Body of pancreas (tissue), 4 donors: ENCODE measurements at regions not wholly inside any gene's neighbourhood (a gene's known extent, or its start where the extent isn't known, plus 50 kb on each side); places are given as distances from the start of the nearest gene placed in this dataset.

Experiments used
- ATAC-seq: fragments of 150-250 bp; one replicate; pipeline ENCODE4 v1.9.1; 2016
- DNase-seq, 4 donors: peaks; one replicate each; pipeline ENCODE4 v3.0.0-alpha.2; 2019
- H3K27ac ChIP-seq, 4 donors: fragments of 200-600 bp; sonication (generic); 1 replicate in 3 of 4; 2 replicates in 1 of 4; pipeline versions ENCODE4 v1.5.1 to v1.6.1; 2016 to 2019; ENCODE audit warnings: mild to moderate bottlenecking in 1 of 4, mixed read lengths in 1 of 4, moderate library complexity in 1 of 4
- H3K27me3 ChIP-seq, 2 donors: fragments of 200-600 bp; sonication (generic); one replicate each; pipeline ENCODE4 v1.6.0; 2016; ENCODE audit warnings: mild to moderate bottlenecking in 1 of 2
- H3K36me3 ChIP-seq, 2 donors: fragments of 200-600 bp; sonication (generic); replicated peaks in 1 of 2; 2 replicates each; pipeline ENCODE4 v1.5.1; 2016; ENCODE audit warnings: low read depth in 2 of 2; ENCODE audit not compliant: insufficient read depth in 1 of 2
- H3K4me1 ChIP-seq: fragments of 200-600 bp; sonication (generic); one replicate; pipeline ENCODE4 v1.6.0; 2016
- H3K4me3 ChIP-seq, 2 donors: fragments of 200-600 bp; sonication (generic); 1 replicate in 1 of 2; 2 replicates in 1 of 2; pipeline ENCODE4 v1.5.1; 2016 to 2019
- H3K9me3 ChIP-seq, 3 donors: fragments of 200-600 bp; sonication (generic); 1 replicate in 2 of 3; 2 replicates in 1 of 3; pipeline ENCODE4 v1.5.1; 2016
- CTCF ChIP-seq, 7 experiments: fragments of 450-650 bp in 4 of 7; fragments of 200-600 bp in 3 of 7; sonication (generic) in 3 of 7; IDR thresholded peaks; one replicate each; pipeline ENCODE4 v1.5.1; 2016 to 2019; ENCODE audit warnings: antibody characterized with exemption in 7 of 7
- POLR2A ChIP-seq, 3 donors: fragments of 450-650 bp; IDR thresholded peaks; one replicate each; pipeline ENCODE4 v1.6.1; 2016; ENCODE audit warnings: antibody characterized with exemption in 3 of 3, mild to moderate bottlenecking in 2 of 3
- WGBS, 2 donors: methylation state at CpG; one replicate each; pipeline ENCODE4 v1.1.5; 2017; 5-methylcytosine and 5-hydroxymethylcytosine counted together
- intact Hi-C: fragments of 100-400 bp; cut with DNase I; formaldehyde crosslinking; loops from one replicate; pipeline ENCODE4 v1.15.1; 2023

- Histone ChIP-seq H3K4me1 (no peaks in the 10 kb centered on the region), H3K27me3 (no peaks in the 10 kb centered on the region), H3K4me3 (no peak overlapping the region), H3K27ac (no peak overlapping the region), H3K36me3 (no peaks in the 10 kb centered on the region), H3K9me3 (no peaks in the 10 kb centered on the region)
- no peak for TF ChIP-seq POLR2A (IDR thresholded peaks at IDR 0.05)
- no peak for TF ChIP-seq CTCF (IDR thresholded peaks at IDR 0.05)
- ATAC-seq, result no peak
- intact Hi-C loops, result no loop called here
- no peak for DNase-seq
Observed at GRCh38 chr6:104630955-104631354, 228.8 kb downstream of the HACE1 start.

- ATAC-seq, result no peak
- intact Hi-C loops, result no loop called here
- no peak overlapping the region for H3K27ac ChIP-seq
- no peak overlapping the region for H3K4me3 ChIP-seq
- TF ChIP-seq CTCF (IDR thresholded peaks at IDR 0.05), result no peak
- no peak for TF ChIP-seq POLR2A (IDR thresholded peaks at IDR 0.05)
- no peak for DNase-seq
- 38 to 40% methylated on average over 3 of the region's 3 CpGs for WGBS, 2 donors
- no peaks in the 10 kb centered on the region for H3K27me3 ChIP-seq
- no peaks in the 10 kb centered on the region for H3K36me3 ChIP-seq
- H3K4me1 ChIP-seq, result no peaks in the 10 kb centered on the region
- no peaks in the 10 kb centered on the region for H3K9me3 ChIP-seq
Observed at GRCh38 chr6:104630522-104630921, 229.2 kb downstream of the HACE1 start.

DNA sequence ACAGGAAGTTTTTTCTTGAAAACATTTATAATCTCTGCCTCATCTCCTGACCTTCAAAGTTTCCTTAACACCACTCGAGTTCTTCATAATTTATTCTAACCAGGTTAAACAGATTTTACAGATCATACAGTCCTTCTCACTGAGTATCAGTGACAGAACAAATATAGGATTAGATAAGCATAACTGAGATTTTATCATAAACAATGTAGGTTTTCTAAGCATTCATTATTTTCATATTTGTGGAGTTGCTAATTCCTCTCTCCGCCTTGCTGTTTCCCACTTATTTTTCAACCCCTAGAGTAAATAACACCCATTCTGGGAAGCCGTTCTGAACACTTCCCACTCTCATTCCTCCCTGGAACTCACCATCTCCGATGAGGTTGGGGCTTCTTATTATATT lies 229.9 kb downstream of the HACE1 start:
- Histone ChIP-seq H3K4me1 (no peaks in the 10 kb centered on the region), H3K36me3 (no peaks in the 10 kb centered on the region), H3K4me3 (no peak overlapping the region), H3K9me3 (no peaks in the 10 kb centered on the region), H3K27me3 (no peaks in the 10 kb centered on the region), H3K27ac (no peak overlapping the region)
- 42 to 56% methylated on average over 4 of the region's 4 CpGs for WGBS, 2 donors
- ATAC-seq, result no peak
- DNase-seq, result no peak
- no peak for TF ChIP-seq CTCF (IDR thresholded peaks at IDR 0.05)
- TF ChIP-seq POLR2A (IDR thresholded peaks at IDR 0.05), result no peak
- intact Hi-C loops, result no loop called here

DNA sequence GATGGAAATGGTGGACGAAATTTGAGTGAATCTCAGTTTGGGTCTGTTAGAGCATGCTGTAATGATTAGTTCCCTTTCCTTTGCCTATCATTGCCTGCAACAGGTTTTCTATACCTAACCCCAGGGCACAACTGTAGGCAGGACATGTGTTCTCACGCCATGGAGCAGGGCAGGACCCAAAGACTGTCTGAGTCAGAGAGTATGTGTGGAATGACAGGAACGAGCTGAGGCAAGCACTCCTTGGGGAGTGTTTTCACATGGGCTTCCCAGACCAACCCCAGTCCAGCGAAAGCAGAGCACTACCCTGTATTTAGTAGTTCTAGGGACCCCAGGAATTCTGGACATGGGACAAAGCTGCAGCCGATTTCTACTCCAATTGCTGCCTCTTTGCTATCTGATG lies 234.2 kb downstream of the HACE1 start:
- ATAC-seq (no peak), DNase-seq (no peak)
- intact Hi-C loops, result no loop called here
- H3K36me3 ChIP-seq, result no peaks in the 10 kb centered on the region
- no peak overlapping the region for H3K4me3 ChIP-seq
- 61 to 65% methylated on average over 5 of the region's 5 CpGs for WGBS, 2 donors
- no peak overlapping the region for H3K27ac ChIP-seq
- H3K9me3 ChIP-seq, result no peaks in the 10 kb centered on the region
- TF ChIP-seq CTCF (IDR thresholded peaks at IDR 0.05) (no peak), POLR2A (IDR thresholded peaks at IDR 0.05) (no peak)
- no peaks in the 10 kb centered on the region for H3K27me3 ChIP-seq
- no peaks in the 10 kb centered on the region for H3K4me1 ChIP-seq

DNA sequence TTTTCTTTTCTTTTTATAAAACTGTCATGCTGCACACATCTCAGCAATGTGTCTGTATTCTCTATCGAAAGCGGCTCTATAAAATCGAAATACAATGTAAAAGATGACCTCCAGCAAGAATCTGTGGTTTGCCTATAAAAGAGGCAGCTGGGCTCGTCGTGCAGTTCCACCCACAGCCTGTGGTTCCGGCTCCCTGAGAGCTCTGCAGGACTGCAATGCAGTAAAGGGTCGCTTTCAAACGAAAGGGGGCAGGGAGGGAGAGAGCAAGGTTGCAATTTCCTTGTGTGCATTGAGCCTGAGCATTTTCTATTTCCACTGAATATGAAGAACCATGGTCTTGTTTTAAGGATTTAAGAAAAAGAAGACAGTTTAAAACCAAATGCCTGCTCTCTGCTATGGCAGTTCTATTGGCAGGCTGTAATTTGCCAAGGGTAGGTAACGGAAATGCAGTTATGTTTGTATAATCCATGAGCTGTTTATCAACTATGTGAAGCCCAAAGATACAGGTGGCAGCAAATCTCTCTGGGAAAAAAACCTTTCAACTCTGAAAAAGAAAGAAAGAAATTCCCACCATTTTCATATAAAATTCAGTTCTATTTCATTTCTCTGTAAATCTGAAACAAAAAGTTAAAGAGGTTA lies 236.5 kb downstream of the HACE1 start:
- H3K27ac ChIP-seq, result no peak overlapping the region
- no peaks in the 10 kb centered on the region for H3K27me3 ChIP-seq
- ATAC-seq, result no peak
- no peak overlapping the region for H3K4me3 ChIP-seq
- H3K4me1 ChIP-seq, result no peaks in the 10 kb centered on the region
- WGBS, 2 donors, result 37 to 46% methylated on average over 9 of the region's 9 CpGs
- no peaks in the 10 kb centered on the region for H3K9me3 ChIP-seq
- DNase-seq, result peak in 1 of 4 donors; percentile 9
- no peaks in the 10 kb centered on the region for H3K36me3 ChIP-seq
- intact Hi-C loops, result no loop called here
- TF ChIP-seq POLR2A (IDR thresholded peaks at IDR 0.05) (no peak), CTCF (IDR thresholded peaks at IDR 0.05) (no peak)
